ENCODE measurements at regions not wholly inside any gene's neighbourhood (a gene's known extent, or its start where the extent isn't known, plus 50 kb on each side); places are given as distances from the start of the nearest gene placed in this dataset.

- TF ChIP-seq EZH2 (optimal IDR thresholded peaks at IDR 0.05; ENCODE audit: low read depth, low read length), result no peak
- no peak for TF ChIP-seq CTCF (IDR thresholded peaks at IDR 0.05; ENCODE audit: low read length)
- TF ChIP-seq EZH2phosphoT487 (IDR thresholded peaks at IDR 0.05; ENCODE audit: low read length), result no peak
Measured at GRCh38 chr1:187621951-187622350, 793.2 kb downstream of the PLA2G4A start.

Data from MM.1S (cell line).